HG03159 (cell line): ENCODE measurements at regions not wholly inside any gene's neighbourhood (a gene's known extent, or its start where the extent isn't known, plus 50 kb on each side); places are given as distances from the start of the nearest gene placed in this dataset.

Experiments used
- ATAC-seq: cut with Tn5 transposase; IDR thresholded peaks from one replicate; pipeline ENCODE4 v1.9.1; 2021; ENCODE audit warnings: mild to moderate bottlenecking, moderate library complexity; ENCODE audit not compliant: unreplicated experiment

DNA sequence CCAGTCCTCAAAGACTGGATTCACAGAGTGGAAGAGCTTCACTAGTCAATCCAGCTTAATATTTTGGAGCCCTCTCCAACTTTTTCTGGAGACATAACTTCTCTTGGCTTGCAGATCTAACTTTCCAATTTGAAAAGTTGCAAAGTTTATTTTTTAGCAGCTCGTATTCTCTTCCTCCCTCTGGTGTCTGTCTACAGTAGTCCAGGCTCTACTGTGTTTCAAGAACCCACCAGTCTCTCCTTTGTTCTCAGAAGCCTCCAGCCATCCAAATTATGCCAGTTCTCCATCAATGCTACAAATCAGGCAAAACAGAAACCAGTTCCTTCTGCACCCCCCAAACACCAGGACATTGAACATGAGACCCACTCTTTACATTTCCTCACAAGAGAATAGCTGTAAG, 376.1 kb upstream of the OPRM1 start:
- no peak for ATAC-seq

DNA sequence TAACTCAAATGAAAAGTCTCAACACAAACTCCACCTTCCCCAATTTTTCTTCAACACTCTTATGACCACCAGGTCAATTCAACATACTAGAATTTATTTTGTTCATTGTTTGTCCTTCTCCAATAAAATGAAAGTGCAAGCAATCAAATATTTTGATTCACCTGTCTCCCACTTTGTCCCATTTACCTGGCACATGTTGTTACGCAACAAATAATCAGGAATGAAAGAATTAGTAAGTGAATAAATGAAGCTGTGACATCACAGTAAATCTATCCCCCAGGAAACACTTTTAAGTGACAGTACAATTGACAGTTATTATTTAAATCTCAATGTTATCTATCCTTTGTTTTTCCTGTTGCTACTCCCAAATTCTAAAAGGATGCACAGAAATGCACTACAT, 393.7 kb upstream of the OPRM1 start:
- ATAC-seq: no peak

DNA sequence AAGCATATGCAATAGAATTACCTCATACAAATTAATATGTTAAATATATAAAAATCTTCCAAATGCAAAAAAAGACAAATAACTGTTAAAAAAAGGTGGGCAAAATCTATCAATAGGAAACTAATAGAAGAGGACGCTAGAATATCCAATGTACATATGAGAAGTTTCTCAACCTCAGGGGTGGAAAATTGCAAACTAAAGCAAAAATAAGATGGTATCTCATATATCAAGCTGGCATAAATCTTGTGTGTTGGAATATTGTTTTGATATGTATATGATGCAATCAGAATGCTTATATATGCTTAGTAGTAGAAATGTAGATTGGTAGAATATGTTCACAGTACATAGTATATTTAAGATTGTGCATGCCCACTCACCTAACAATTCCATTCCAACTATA, 395.0 kb upstream of the OPRM1 start:
- ATAC-seq: no peak

DNA sequence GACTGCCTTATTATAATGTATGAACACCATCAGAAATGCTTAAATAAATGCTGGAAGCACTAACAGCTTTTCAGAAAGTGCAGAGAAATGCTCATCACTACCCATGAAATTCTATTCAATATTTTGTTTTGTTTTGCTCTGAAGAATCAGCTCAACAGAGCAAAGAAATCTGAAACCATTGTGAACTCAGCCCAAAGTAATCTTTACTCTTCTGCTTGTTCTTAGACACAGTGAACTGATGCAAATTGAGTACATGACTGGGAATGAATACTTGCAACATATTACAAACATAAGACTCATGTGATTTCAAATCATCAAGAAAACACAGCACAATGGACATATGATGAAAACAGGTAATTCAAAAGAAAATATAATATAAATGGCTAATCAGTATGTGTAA, 404.6 kb upstream of the OPRM1 start:
- no peak for ATAC-seq

DNA sequence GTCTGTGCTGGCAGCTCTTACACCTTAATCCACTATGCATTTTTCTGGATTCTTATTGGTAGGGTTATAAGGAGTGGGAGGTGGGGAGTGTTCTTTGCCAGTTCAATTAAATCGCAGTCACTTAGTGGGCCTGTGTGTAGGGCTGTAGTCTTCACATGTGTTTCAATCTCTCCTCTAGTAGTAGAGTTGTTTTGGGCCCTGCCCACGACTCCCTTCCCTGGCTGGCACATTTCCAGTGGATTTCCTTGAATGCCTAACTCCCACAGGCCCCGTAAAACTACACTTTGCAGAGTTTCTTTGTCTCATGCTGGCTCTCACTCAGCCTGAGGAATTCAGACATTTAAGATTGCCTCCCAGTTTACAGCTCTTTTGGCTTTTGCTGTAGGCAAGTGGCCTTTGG, 414.0 kb upstream of the OPRM1 start:
- no peak for ATAC-seq

DNA sequence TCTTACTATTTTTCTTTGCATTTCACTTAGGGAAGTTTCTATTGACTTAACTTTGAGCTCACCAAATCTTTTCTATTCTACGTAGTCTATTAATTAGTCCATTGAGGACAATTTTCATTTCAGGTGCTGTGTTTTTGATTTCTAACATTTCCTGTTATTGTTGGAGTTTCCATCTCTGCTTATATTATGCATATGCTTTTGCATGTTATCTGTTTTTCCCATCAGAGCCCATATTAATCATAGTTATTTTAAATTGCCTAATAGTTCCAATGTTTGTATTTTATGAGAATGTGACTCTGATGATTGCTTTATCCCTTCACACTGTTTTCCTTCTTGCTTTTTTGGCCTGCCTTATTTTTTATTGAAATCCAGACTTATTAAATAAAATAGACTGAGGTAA, 414.5 kb upstream of the OPRM1 start:
- no peak for ATAC-seq

DNA sequence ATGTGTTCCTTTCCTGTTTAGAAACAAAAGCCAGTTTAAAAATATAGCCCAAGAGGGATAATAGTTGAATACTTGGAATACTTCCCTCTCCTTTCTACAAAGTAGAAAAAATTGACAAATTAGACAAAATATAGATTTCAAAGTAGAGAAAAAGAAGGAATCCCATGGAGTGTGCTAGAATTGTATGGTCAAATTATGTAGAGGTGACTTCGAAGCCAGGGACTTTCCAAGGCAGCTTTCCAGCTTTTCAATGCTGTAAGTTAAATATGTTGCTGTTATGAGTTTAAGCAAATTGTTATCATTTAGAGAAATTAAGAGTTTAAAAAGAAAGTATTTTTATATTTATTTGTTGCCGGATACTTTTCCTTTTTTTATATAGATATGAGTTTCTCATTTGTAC, 415.5 kb upstream of the OPRM1 start:
- no peak for ATAC-seq

DNA sequence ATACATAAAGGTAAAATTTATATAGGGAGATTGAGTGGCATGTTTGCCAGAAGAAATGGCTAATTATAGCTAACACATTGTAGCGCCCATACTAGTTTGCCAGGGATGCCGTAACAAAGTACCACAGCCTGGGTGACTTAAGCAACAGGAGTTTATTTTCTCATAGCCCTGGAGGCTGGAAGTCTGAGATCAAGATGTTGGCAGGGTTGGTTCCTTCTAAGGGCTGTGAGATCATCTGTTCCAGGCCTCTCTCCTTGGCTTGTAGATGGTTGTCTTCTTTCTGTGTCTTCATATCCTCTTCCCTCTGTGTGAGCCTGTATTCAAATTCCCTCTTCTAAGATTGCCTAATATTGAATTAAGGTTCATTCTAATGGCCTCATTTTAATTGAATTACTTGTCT, 417.5 kb upstream of the OPRM1 start:
- ATAC-seq: no peak

DNA sequence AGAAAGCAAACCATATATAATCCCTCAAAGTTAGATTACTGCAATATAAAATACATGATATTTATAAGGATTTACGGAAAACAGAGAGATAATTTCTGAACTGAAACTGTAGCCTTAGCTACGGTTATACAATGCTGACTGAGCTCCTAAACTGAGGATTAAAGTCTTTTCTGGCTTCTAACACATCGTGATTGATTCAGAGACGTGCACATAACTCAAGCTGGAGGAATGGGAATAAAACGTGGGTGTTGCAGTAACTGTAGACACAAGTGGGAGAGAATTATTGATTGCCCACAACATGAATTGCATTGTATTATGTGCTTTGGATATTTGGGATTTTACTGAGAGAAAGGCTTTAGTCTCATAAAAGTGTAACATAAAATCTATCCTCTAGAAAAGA, 418.0 kb upstream of the OPRM1 start:
- ATAC-seq: no peak

DNA sequence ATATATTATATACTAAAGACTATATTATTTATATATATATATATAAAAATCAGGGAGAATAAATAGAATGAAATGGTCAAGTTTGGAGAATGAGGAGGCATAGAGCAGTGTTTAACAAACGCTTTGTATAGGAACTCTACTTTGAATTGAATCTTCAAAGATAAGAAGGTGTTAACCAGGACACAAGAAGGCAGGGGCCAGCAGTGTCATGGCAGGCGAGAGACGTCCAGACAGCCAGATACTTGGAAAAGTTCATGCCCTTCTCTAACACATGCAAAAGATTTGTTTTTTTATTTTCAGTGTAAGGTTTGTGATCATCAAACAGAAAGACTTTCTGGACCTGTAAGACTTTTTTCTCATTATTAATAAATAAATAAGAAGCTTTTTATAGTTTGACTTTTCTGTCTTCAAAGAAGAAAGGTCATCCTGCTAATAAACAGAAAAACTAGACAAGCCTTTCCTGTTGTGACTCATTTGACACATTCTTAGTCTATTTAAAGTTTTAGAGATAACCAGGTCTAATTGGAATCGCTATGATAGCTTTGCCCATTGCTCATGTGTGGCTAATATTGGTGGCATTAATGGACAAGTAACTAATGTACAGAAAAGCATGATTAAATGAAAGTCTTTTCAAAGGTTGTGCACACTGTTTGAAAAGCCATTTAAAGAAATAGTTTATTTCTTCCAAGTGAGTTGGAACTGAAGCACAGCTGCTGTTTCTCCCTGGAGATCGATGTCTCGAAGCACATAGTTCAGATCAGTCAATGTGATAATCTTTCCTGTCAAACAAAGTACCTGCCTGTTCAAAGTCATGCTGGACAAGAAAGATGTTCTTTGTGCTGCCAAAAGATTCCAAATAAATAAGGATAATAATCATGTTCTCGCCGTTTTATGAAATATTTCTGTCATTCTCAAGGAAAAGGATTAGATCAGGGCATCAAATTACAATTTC, 420.4 kb upstream of the OPRM1 start:
- no peak for ATAC-seq

DNA sequence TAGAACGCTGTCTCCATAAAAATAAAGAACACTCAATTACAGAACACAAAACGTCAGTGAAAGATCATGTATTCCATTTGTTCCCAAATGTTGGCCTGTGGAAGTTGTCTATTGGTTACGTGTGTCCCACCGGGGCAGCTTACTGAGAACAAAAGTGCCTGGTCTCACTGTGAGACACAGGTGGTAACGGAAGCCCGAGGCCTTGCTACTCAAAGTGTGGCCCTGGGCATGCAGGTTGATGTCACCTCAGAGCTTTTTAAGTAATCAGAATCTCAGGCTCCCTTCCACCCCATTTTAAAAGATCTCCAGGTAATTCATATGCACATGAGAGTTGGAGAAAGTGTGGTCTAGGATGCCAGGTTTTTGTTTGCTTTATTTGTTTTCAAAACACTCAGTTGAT, 422.5 kb upstream of the OPRM1 start:
- ATAC-seq: no peak

DNA sequence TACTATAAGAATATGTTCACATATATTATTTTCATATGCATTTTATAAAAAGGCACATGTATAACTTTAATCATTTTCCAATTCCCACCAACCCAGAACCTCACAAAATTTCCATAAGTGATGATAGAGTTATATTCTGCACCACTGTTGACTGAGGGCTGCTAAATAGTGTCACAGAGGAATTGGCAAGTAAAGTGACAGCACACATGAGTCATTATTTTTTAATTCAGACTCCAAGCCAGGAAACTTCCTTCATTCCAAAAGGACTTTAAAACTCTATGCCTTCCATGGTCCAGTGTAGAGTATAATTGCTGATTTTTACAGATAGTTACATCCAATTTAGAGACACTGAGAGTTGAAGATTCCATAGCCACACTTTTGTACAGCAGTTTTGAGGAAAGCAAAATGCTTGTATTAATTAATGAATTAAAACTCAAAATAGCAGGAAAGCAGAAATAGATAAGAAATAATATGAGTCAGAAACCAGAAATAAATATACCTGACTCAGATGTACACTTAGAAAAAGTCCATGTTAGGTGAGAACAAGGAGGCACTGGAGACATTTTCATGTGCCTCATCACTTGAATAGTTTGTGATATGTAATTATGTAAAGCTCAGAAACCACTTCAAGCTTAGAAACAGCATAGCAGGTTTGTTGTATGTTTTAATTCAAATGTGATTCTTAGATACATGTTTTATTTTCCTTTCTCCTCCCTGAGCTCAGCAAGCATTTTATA, 425.2 kb upstream of the OPRM1 start:
- no peak for ATAC-seq

DNA sequence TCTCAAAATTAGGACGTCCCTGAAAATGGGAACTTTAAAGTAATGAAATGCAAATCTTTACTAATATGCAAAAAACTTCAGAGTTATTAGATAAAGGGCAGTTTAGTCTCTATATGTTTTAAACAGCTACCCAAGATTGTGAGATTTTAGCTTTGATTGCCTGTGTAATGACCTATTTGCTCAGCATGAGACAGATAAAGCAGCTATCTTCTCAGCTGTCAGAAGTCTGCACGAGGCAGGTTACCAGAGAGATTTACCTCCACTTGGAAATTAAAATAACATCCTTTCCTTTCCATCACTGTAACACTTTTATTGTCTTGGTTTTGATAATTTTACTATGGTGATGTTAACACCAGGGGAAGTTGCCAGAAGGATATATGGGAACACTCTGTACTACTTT, 436.6 kb upstream of the OPRM1 start:
- ATAC-seq: no peak

DNA sequence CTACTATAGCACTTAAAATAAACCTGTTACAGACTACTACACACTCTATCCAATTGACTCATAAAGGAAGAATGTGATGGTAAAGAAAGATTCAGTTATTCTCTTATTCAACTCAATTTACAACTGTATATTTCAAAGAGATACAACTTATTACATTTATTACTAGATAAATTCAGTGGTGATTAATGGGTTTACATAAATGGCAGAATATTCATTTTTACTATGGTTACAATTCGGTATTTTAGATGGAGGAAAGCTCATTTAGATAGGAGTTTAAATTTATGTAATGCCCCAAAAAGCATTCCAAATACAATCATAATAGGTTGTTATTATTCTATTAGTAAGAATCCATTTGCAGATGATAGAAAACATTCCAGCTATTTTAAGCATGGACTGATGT, 439.1 kb upstream of the OPRM1 start:
- no peak for ATAC-seq

DNA sequence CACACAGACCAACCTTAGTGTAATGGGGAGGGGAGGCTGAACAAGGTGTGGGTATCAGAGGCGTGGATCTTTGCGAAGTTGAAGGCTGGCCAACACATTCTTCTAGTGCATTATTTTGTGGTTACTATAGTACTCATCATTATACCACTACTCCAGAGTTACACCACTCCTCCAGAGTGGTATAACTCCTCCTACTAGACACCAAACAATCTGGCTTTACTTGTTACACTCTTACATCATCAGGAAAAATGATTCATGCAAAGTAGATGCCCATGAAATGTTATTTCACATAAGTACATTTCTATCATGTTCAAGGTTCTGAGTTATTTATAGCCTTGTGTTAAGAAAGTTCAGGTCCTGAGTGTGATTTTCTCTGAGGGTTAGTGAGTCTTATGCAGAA, 443.1 kb upstream of the OPRM1 start:
- no peak for ATAC-seq

DNA sequence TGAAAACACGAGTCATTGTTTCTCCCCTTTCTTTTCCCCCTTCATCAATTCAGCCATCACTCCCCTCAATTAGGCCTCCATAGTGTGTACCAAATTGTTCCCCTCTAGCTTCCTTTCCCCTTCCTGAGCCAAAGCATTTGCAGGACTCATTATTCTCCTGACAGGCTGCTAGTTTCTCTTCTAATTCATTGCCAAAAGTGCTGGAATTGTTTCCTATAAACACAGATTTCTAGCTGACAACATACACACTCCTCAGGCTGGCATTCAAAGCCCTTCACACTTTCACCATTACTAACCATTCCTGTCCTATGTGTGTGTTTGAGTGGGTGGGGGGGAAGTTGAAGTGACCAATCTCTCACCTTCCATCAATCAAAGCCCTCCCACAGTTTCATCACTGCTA, 444.2 kb upstream of the OPRM1 start:
- ATAC-seq: no peak

DNA sequence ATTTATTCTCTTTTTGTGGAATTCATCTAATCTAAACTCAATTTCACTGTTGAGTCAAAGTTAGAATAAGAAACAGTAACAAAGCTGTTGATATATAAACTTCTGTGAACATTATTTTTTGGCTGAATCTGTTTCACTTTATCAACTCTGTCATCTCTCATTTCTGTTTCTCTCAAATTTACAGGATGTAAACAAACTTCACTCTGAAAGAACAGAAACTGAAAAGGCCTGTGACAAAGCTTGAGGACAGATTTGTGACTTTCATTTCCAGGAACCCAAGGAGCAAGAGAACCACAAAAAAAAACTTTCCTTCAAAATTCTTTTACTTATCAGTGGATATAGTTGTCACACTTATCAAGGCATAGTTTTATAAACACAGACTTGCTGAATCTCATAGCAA, 447.9 kb upstream of the OPRM1 start:
- ATAC-seq: peak; percentile 50

DNA sequence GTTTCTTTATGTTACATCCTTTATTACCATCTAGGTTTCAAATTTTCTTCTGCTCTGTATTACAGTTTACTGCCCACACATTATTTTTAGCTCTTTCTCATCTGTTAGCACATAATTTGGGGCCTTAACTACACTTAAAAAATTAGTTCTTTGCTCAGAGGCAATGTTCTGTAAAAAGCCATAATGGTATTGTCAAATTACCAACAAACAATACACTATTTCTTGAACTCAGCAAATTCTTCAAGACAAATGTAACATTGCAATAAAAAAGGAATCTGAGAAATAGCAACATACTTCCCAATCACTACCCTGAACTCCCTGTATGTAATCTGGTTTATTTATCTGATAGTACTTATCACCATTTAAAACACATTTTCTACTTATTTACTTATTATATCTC, 448.6 kb upstream of the OPRM1 start:
- ATAC-seq: no peak

DNA sequence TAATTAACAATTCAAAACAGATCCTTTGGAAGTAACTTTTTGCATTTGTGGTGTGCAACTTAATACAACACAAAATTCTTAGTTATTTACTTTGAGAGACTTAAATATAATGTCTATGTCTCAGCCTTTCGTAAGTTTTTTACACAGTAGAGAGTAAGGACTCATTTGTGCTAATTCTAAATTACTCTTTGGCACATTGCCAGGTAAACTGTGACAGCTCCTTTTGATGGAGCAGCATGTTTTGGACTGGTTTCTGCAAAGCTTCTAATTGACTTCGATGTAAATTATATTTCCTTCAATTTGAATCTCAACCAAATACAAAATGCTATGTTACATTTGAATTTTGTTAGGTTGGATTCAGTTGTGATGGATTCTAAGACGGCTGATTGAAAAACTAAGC, 450.7 kb upstream of the OPRM1 start:
- no peak for ATAC-seq

DNA sequence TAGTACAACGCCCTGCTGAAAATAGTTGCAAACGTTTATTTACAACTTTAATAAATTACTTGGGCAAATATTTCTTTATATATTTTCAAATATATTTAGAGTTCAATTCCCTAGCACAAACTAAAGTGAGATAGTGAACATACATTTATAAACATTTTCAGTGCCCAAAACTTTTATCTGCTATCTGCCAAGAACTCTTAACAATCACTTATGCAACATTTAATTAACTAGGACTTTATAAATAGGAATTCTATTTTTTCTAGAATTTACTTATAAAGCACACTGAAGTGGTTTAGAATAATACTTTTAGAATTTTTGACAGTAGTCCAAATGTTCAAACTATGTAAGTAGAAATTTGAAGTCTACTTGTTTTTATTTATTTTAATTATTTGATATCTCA, 452.6 kb upstream of the RGS17 start:
- no peak for ATAC-seq

DNA sequence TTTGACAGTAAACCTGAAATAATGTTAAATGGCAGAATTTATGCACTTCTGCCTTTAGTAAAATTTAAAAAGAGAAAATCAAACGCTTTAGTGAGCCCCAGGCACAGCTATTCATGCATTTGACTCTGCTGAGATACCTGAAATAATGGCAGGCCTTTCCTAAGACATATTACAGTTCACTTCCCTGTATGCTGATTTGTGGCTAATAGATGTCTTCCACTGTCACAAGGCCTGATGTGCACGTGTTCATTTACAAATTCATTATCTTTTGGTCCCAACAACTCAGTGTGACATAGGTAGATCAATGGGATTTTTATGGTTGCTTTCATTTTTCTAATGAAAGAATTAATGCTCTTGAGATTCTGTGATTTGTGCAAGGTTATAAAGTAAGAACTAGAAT, 449.7 kb upstream of the RGS17 start:
- no peak for ATAC-seq

DNA sequence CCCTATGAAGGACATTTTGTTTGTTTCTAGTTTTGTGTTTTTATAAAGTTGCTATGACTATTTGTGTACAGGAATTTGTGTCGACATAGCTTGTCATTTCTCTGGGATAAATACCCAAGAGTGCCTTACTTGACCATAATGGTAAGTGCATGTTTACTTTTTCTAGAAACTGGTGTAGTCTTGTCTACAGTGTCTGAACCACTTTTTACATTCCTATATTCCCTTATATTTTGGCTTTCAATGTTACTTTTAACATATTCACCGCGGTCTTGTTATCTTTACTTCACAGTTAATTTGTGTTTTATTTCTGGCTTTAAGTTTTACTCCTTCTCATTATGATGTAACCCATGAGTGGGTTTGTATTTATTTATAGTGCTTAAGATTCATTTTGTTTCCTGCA, 444.4 kb upstream of the RGS17 start:
- ATAC-seq: no peak
